GM12891 (cell line): ENCODE measurements at regions not wholly inside any gene's neighbourhood (a gene's known extent, or its start where the extent isn't known, plus 50 kb on each side); places are given as distances from the start of the nearest gene placed in this dataset.

Source experiments
- POLR2A ChIP-seq: IDR thresholded peaks from 2 replicates; pipeline ENCODE4 v1.6.1; 2011; ENCODE audit warnings: low read depth, low read length, control low read depth
- POLR2AphosphoS5 ChIP-seq: IDR thresholded peaks from 2 replicates; pipeline ENCODE4 v1.6.1; 2011; ENCODE audit warnings: low read depth, low read length, control low read depth
- POU2F2 ChIP-seq: IDR thresholded peaks from 2 replicates; pipeline ENCODE4 v1.6.1; 2011; ENCODE audit warnings: low read depth, mild to moderate bottlenecking, control low read depth, low read length, moderate library complexity
- TAF1 ChIP-seq: IDR thresholded peaks from 2 replicates; pipeline ENCODE4 v1.6.1; 2011; ENCODE audit warnings: low read depth, low read length, control low read depth

DNA sequence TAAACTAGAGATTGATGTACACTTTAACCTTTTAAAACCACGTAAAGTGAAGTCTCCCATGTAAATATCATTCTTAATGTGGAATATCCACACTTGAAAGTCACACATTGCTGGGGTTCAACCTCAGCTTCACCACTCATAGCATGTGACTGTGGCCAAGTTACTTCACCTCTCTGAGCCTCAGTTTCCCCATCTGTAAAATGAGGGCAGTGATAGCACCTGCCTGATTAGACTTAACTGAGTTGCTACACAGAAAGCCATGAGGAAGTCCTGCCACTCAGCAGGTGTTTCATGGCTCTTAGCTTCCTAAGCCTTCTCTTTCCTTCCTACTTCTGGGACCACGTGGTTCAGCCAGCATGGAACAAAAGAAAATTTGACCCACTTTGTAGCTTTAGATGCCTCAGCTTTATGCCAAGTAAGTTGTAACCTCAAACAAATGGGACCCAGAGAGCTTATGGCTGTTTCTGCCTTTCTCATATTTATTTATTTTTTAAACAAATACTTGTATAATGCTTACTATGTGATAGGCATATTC, 277.3 kb upstream of the KLF3 start:
- TF ChIP-seq POLR2AphosphoS5, result no peak
- no peak for TF ChIP-seq POLR2A
- no peak for TF ChIP-seq TAF1
- TF ChIP-seq POU2F2, result no peak
